ENCODE measurements at regions not wholly inside any gene's neighbourhood (a gene's known extent, or its start where the extent isn't known, plus 50 kb on each side); places are given as distances from the start of the nearest gene placed in this dataset.

DNA sequence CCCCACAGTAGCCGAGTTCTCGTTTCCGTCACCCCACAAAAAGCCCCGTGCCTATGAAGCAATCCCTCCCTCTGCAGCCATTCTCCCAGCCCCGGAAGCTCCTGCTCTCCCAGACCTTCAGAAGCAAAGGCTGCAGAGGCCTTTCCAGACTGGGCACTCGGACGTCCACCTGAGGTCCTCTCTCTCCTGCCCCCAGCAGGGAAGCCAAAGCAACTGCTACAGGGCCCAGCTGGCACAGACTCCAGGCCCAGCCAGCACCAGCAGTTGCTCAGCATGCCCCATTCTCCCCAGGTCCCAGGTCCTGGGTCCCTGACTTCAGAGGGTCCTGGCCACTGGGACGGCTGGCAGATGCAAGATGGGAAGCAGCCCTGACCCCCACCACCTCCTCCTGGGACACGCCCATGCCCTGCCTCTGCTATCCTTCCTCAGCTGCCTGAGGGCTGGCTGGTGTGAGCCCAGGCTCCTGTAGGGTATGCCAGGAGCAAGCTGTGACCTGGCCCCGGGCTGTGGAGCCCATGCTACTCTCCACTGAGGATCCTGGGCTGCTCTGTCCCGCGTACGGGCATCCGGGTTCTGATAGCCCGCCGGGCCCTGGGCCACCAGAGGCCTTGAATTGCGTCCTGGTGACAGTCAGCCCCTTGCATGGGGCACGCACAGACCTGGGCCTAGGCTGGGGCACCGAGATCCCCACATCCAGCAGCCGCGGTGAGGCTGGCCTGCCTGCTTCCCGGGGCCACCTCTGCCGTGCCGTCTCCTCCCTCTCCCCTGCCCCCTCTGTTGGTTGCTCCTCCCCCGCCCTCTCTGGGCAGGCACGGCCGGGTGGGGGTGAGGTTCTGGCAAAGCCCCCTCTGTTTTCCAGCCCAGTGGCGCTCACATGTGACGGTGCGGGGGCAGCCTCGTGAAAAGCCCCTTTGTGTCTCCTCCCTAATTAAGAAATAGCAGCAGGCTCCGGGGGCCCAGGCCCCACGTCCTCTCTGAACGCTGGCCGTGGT lies 1310.3 kb downstream of the BRD1 start:
- Histone ChIP-seq H3F3A (replicated peaks; ENCODE audit: low read depth) (no peaks in the 10 kb centered on the region), H3K79me2 (replicated peaks; ENCODE audit: insufficient read depth) (no peaks in the 10 kb centered on the region), H4K20me1 (replicated peaks; ENCODE audit: insufficient read depth) (no peaks in the 10 kb centered on the region), H3K4me1 (ENCODE audit: insufficient read depth) (no peaks in the 10 kb centered on the region), H3K27ac (ENCODE audit: low read depth) (no peak overlapping the region), H3K4me2 (no peak overlapping the region), H3K27me3 (ENCODE audit: insufficient read depth) (no peaks in the 10 kb centered on the region), H2AFZ (no peak overlapping the region), H3K4me3 (no peak overlapping the region), H3K9me2 (ENCODE audit: insufficient read depth) (no peaks in the 10 kb centered on the region), H3K36me3 (ENCODE audit: insufficient read depth) (no peaks in the 10 kb centered on the region)
- DNase-seq (ENCODE audit: low spot score) (no peak), ATAC-seq (peak; percentile 53)
- H3K4me1 Mint-ChIP-seq: peaks cover 16% of the 10 kb centered on the region
- no peak overlapping the region for H3K4me3 Mint-ChIP-seq
- peaks cover 8% of the 10 kb centered on the region for H3K27me3 Mint-ChIP-seq (ENCODE audit: insufficient read depth, low read depth, poor library complexity)
- no peaks in the 10 kb centered on the region for H3K9me3 Mint-ChIP-seq
- TF ChIP-seq, protein P1, sequence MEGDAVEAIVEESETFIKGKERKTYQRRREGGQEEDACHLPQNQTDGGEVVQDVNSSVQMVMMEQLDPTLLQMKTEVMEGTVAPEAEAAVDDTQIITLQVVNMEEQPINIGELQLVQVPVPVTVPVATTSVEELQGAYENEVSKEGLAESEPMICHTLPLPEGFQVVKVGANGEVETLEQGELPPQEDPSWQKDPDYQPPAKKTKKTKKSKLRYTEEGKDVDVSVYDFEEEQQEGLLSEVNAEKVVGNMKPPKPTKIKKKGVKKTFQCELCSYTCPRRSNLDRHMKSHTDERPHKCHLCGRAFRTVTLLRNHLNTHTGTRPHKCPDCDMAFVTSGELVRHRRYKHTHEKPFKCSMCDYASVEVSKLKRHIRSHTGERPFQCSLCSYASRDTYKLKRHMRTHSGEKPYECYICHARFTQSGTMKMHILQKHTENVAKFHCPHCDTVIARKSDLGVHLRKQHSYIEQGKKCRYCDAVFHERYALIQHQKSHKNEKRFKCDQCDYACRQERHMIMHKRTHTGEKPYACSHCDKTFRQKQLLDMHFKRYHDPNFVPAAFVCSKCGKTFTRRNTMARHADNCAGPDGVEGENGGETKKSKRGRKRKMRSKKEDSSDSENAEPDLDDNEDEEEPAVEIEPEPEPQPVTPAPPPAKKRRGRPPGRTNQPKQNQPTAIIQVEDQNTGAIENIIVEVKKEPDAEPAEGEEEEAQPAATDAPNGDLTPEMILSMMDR (conservative IDR thresholded peaks at IDR 0.05; ENCODE audit: low read depth in 2 of 2): no peak
- TF ChIP-seq NANOG (IDR thresholded peaks at IDR 0.05; ENCODE audit: borderline replicate concordance) (no peak), ZNF331 (CRISPR knock-in tag; IDR thresholded peaks at IDR 0.05; ENCODE audit: low read depth) (no peak)
- peaks cover 4% of the 10 kb centered on the region; the same call in 1 of the 3 replicates for H3K36me3 Mint-ChIP-seq (ENCODE audit: low read depth)
- H3K27ac Mint-ChIP-seq: 0 out of 2 replicates have a peak overlapping the region, but pooled peaks have one; percentile 65

DNA sequence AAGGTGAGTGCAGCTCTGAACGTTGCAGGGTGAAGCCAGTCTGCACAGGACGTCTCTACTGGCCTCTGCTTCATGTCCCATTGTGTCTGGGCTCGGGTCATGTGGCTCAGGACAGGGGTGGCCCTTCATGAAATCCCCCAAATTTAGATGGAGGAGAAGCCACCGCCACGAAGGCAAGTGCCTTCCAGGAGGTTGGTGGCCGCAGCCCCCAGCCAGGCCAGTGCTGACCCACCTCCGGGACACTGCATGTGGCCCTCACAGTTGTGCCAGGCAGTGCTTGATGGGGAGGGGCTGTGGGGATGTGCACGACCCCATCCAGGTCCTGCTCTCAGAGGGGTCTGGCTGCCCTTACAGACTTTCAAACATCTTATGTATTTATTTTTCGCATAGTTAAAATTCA lies 1311.1 kb downstream of the BRD1 start:
- no peak for DNase-seq (ENCODE audit: low spot score)
- Histone ChIP-seq H3K4me3 (no peak overlapping the region), H3K4me2 (no peak overlapping the region), H3K79me2 (replicated peaks; ENCODE audit: insufficient read depth) (no peaks in the 10 kb centered on the region), H3K36me3 (ENCODE audit: insufficient read depth) (no peaks in the 10 kb centered on the region), H2AFZ (no peak overlapping the region), H3K27ac (ENCODE audit: low read depth) (no peak overlapping the region), H3F3A (replicated peaks; ENCODE audit: low read depth) (no peaks in the 10 kb centered on the region), H3K9me2 (ENCODE audit: insufficient read depth) (no peaks in the 10 kb centered on the region), H3K27me3 (ENCODE audit: insufficient read depth) (no peaks in the 10 kb centered on the region), H3K4me1 (ENCODE audit: insufficient read depth) (no peaks in the 10 kb centered on the region), H4K20me1 (replicated peaks; ENCODE audit: insufficient read depth) (no peaks in the 10 kb centered on the region)
- ATAC-seq: no peak
- Mint-ChIP-seq H3K27ac (no peak overlapping the region), H3K9me3 (no peaks in the 10 kb centered on the region), H3K4me3 (no peak overlapping the region), H3K4me1 (peaks cover 16% of the 10 kb centered on the region), H3K27me3 (ENCODE audit: insufficient read depth, low read depth, poor library complexity) (peaks cover 10% of the 10 kb centered on the region), H3K36me3 (ENCODE audit: low read depth) (peaks cover 3% of the 10 kb centered on the region; the same call in 1 of the 3 replicates)
- TF ChIP-seq POLR2AphosphoS5 (IDR thresholded peaks at IDR 0.05; ENCODE audit: low read depth) (no peak), EZH2phosphoT487 (IDR thresholded peaks at IDR 0.05; ENCODE audit: unreplicated experiment) (no peak), JUNB (IDR thresholded peaks at IDR 0.05; ENCODE audit: unreplicated experiment) (no peak), STAT1 (IDR thresholded peaks at IDR 0.05; ENCODE audit: unreplicated experiment) (no peak), ZNF331 (CRISPR knock-in tag; IDR thresholded peaks at IDR 0.05; ENCODE audit: low read depth) (no peak), ZNF114 (CRISPR knock-in tag; IDR thresholded peaks at IDR 0.05) (no peak), NANOG (IDR thresholded peaks at IDR 0.05; ENCODE audit: borderline replicate concordance) (no peak)
- TF ChIP-seq, protein P2, sequence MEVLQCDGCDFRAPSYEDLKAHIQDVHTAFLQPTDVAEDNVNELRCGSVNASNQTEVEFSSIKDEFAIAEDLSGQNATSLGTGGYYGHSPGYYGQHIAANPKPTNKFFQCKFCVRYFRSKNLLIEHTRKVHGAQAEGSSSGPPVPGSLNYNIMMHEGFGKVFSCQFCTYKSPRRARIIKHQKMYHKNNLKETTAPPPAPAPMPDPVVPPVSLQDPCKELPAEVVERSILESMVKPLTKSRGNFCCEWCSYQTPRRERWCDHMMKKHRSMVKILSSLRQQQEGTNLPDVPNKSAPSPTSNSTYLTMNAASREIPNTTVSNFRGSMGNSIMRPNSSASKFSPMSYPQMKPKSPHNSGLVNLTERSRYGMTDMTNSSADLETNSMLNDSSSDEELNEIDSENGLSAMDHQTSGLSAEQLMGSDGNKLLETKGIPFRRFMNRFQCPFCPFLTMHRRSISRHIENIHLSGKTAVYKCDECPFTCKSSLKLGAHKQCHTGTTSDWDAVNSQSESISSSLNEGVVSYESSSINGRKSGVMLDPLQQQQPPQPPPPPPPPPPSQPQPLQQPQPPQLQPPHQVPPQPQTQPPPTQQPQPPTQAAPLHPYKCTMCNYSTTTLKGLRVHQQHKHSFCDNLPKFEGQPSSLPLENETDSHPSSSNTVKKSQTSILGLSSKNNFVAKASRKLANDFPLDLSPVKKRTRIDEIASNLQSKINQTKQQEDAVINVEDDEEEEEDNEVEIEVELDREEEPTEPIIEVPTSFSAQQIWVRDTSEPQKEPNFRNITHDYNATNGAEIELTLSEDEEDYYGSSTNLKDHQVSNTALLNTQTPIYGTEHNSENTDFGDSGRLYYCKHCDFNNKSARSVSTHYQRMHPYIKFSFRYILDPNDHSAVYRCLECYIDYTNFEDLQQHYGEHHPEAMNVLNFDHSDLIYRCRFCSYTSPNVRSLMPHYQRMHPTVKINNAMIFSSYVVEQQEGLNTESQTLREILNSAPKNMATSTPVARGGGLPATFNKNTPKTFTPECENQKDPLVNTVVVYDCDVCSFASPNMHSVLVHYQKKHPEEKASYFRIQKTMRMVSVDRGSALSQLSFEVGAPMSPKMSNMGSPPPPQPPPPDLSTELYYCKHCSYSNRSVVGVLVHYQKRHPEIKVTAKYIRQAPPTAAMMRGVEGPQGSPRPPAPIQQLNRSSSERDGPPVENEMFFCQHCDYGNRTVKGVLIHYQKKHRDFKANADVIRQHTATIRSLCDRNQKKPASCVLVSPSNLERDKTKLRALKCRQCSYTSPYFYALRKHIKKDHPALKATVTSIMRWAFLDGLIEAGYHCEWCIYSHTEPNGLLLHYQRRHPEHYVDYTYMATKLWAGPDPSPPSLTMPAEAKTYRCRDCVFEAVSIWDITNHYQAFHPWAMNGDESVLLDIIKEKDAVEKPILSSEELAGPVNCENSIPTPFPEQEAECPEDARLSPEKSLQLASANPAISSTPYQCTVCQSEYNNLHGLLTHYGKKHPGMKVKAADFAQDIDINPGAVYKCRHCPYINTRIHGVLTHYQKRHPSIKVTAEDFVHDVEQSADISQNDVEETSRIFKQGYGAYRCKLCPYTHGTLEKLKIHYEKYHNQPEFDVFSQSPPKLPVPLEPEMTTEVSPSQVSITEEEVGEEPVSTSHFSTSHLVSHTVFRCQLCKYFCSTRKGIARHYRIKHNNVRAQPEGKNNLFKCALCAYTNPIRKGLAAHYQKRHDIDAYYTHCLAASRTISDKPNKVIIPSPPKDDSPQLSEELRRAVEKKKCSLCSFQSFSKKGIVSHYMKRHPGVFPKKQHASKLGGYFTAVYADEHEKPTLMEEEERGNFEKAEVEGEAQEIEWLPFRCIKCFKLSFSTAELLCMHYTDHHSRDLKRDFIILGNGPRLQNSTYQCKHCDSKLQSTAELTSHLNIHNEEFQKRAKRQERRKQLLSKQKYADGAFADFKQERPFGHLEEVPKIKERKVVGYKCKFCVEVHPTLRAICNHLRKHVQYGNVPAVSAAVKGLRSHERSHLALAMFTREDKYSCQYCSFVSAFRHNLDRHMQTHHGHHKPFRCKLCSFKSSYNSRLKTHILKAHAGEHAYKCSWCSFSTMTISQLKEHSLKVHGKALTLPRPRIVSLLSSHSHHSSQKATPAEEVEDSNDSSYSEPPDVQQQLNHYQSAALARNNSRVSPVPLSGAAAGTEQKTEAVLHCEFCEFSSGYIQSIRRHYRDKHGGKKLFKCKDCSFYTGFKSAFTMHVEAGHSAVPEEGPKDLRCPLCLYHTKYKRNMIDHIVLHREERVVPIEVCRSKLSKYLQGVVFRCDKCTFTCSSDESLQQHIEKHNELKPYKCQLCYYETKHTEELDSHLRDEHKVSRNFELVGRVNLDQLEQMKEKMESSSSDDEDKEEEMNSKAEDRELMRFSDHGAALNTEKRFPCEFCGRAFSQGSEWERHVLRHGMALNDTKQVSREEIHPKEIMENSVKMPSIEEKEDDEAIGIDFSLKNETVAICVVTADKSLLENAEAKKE (CRISPR knock-in tag; IDR thresholded peaks at IDR 0.05): no peak
- TF ChIP-seq, protein P3, sequence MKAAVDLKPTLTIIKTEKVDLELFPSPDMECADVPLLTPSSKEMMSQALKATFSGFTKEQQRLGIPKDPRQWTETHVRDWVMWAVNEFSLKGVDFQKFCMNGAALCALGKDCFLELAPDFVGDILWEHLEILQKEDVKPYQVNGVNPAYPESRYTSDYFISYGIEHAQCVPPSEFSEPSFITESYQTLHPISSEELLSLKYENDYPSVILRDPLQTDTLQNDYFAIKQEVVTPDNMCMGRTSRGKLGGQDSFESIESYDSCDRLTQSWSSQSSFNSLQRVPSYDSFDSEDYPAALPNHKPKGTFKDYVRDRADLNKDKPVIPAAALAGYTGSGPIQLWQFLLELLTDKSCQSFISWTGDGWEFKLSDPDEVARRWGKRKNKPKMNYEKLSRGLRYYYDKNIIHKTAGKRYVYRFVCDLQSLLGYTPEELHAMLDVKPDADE (IDR thresholded peaks at IDR 0.05): no peak

All from GM23338 (cell line).